Retinal pigment epithelial cell (primary cell): ENCODE measurements at regions not wholly inside any gene's neighbourhood (a gene's known extent, or its start where the extent isn't known, plus 50 kb on each side); places are given as distances from the start of the nearest gene placed in this dataset.
"Not testable (repeated sequence)": the region's sequence is repeated elsewhere in the genome, so short reads cannot be mapped to it uniquely, and the experiment has no call there.

Experiments
- DNase-seq: peaks from one replicate; pipeline ENCODE4 v3.0.0-alpha.2; 2010; ENCODE audit warnings: low read depth
- H3K4me3 ChIP-seq: 2 replicates; pipeline ENCODE4 v1.5.1; 2011; ENCODE audit warnings: mild to moderate bottlenecking, low read length, control low read depth, moderate library complexity
- CTCF ChIP-seq: conservative IDR thresholded peaks from 2 replicates; pipeline ENCODE4 v1.5.1; 2011; ENCODE audit warnings: low read depth, low read length, control low read depth, inconsistent platforms

- DNase-seq, result no peak
- TF ChIP-seq CTCF, result no peak
- H3K4me3 ChIP-seq, result no peak overlapping the region
Measured at GRCh38 chr7:153066711-153067110, 307.2 kb downstream of the ACTR3B start.

- no peak overlapping the region for H3K4me3 ChIP-seq
- no peak for TF ChIP-seq CTCF
- DNase-seq, result no peak
Measured at GRCh38 chr7:153070141-153070540, 310.6 kb downstream of the ACTR3B start.

- no peak for DNase-seq
- no peak for TF ChIP-seq CTCF
- H3K4me3 ChIP-seq, result no peak overlapping the region
Measured at GRCh38 chr7:153072806-153073205, 313.3 kb downstream of the ACTR3B start.

DNA sequence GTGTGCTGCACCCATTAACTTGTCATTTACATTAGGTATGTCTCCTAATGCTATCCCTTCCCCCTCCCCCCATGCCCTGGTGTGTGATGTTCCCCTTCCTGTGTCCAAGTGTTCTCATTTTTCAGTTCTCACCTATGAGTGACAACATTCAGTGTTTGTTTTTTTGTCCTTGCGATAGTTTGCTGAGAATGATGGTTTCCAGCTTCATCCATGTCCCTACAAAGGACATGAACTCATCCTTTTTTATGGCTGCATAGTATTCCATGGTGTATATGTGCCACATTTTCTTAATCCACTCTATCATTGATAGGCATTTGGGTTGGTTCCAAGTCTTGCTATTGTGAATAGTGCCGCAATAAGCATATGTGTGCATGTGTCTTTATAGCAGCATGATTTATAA, 316.7 kb downstream of the ACTR3B start:
- H3K4me3 ChIP-seq, DNase-seq: not testable (repeated sequence)

- no peak for TF ChIP-seq CTCF
- no peak overlapping the region for H3K4me3 ChIP-seq
- no peak for DNase-seq
Measured at GRCh38 chr7:153081496-153081895, 321.9 kb downstream of the ACTR3B start.

GRCh38 chr7:153084278-153084677, 324.7 kb downstream of the ACTR3B start:
- no peak overlapping the region for H3K4me3 ChIP-seq
- TF ChIP-seq CTCF, result no peak
- DNase-seq, result no peak

DNA sequence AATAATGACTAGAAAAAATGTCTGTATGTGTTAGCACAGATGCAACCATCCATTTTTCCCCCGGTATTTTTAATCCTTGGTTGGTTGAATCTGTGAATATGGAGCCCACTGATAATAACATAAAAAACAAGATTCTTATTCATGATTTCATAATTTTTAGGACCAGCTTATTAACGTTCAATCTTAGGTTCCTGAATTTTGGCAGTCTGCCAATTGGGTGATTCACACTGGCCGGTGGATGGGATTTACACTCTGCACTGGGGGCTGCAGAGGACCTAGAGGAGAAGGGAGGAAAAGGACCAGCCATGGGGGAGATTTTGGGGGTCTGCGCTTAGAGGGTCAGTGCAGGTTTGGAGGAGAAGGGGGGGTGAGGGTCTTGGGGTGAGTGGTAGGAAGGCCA, 327.9 kb downstream of the ACTR3B start:
- TF ChIP-seq CTCF, result no peak
- DNase-seq, result peak; percentile 0

GRCh38 chr7:153088601-153089000, 329.0 kb downstream of the ACTR3B start:
- TF ChIP-seq CTCF, result no peak
- DNase-seq, result no peak

More for the DNA sequence above, 327.9 kb downstream of the ACTR3B start:
- no peak overlapping the region for H3K4me3 ChIP-seq

More at GRCh38 chr7:153088601-153089000, 329.0 kb downstream of the ACTR3B start:
- H3K4me3 ChIP-seq, result no peak overlapping the region
